ENCODE measurements at regions not wholly inside any gene's neighbourhood (a gene's known extent, or its start where the extent isn't known, plus 50 kb on each side); places are given as distances from the start of the nearest gene placed in this dataset.

DNA sequence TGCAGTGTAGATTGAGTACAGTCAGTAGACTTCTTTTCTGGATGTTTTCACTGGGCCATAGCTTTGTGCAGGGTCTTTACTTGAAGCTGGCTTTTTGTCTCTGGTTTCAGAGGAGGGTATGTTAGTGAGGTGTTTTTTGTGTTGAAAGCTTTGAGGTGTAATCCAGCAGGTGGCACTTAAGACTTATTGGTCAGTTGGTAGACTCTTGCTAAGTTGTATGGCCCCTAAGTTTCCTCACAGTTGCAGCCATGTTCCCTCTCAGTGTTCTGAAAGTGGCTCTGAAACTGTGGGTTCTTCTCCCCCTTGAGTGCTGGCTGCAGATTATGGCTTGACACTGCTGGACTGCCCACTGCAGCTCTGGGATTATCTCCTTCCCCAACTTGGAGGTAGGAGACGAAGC lies 55.7 kb upstream of the SLC44A1 start:
- no peak for DNase-seq
- no peak for TF ChIP-seq CTCF (IDR thresholded peaks at IDR 0.05; ENCODE audit: partially characterized antibody, unreplicated experiment)
- peaks cover 2% of the 10 kb centered on the region for H3K4me1 Mint-ChIP-seq (ENCODE audit: low read depth, unreplicated experiment)
- peaks cover 2% of the 10 kb centered on the region for H3K27me3 Mint-ChIP-seq (ENCODE audit: unreplicated experiment)
- peaks cover 4% of the 10 kb centered on the region for H3K9me3 Mint-ChIP-seq (ENCODE audit: unreplicated experiment)
- H3K27ac Mint-ChIP-seq (ENCODE audit: unreplicated experiment), result no peak overlapping the region
- H3K36me3 Mint-ChIP-seq (ENCODE audit: unreplicated experiment), result peaks cover 14% of the 10 kb centered on the region
- H3K4me3 Mint-ChIP-seq (ENCODE audit: unreplicated experiment), result no peak overlapping the region

DNA sequence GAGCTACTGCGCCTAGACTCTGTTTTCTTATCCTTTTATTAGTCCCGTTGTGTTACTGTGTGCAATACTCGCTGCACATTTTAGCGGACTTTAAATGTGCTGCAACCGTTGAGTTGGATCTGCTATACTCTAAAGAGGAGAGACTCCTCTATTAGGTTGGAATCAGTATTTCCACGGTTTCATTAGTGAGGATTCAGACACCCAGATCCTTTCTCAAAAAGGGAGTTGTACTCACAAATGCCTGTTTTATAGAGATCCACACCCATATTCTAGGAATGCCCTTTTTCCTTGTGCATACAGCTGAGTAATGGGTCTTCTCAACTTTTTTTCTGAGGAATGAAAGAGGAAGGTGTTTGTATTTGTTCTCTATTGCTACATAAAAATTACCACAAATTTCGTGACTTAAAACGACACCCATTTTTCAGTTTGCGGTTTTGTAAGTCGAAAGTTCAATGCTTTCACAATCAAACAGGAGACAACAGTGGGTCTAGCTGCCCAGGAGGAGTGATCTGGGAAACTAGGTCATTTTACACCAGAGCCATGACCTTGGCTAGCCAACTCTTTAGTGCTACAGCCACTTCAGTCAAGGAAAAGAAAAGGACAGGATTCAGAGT lies 52.8 kb upstream of the SLC44A1 start:
- H3K4me1 Mint-ChIP-seq (ENCODE audit: low read depth, unreplicated experiment), result peaks cover 2% of the 10 kb centered on the region
- no peaks in the 10 kb centered on the region for H3K36me3 Mint-ChIP-seq (ENCODE audit: unreplicated experiment)
- H3K9me3 Mint-ChIP-seq (ENCODE audit: unreplicated experiment), result peaks cover 4% of the 10 kb centered on the region
- H3K27me3 Mint-ChIP-seq (ENCODE audit: unreplicated experiment), result peaks cover 2% of the 10 kb centered on the region
- DNase-seq, result no peak
- H3K27ac Mint-ChIP-seq (ENCODE audit: unreplicated experiment), result no peak overlapping the region
- no peak overlapping the region for H3K4me3 Mint-ChIP-seq (ENCODE audit: unreplicated experiment)
- TF ChIP-seq CTCF (IDR thresholded peaks at IDR 0.05; ENCODE audit: partially characterized antibody, unreplicated experiment), result no peak

- DNase-seq, result no peak
- H3K9me3 Mint-ChIP-seq (ENCODE audit: unreplicated experiment), result peaks cover 4% of the 10 kb centered on the region
- no peak overlapping the region for H3K27ac Mint-ChIP-seq (ENCODE audit: unreplicated experiment)
- TF ChIP-seq CTCF (IDR thresholded peaks at IDR 0.05; ENCODE audit: partially characterized antibody, unreplicated experiment), result no peak
- H3K4me1 Mint-ChIP-seq (ENCODE audit: low read depth, unreplicated experiment), result peaks cover 2% of the 10 kb centered on the region
- H3K4me3 Mint-ChIP-seq (ENCODE audit: unreplicated experiment), result no peak overlapping the region
- peaks cover 2% of the 10 kb centered on the region for H3K27me3 Mint-ChIP-seq (ENCODE audit: unreplicated experiment)
- H3K36me3 Mint-ChIP-seq (ENCODE audit: unreplicated experiment), result no peaks in the 10 kb centered on the region
Measured at GRCh38 chr9:105193560-105193959, 50.9 kb upstream of the SLC44A1 start.

- Mint-ChIP-seq H3K27ac (ENCODE audit: unreplicated experiment) (no peak overlapping the region), H3K27me3 (ENCODE audit: unreplicated experiment) (peaks cover 2% of the 10 kb centered on the region), H3K4me3 (ENCODE audit: unreplicated experiment) (no peak overlapping the region), H3K4me1 (ENCODE audit: low read depth, unreplicated experiment) (peaks cover 2% of the 10 kb centered on the region), H3K36me3 (ENCODE audit: unreplicated experiment) (no peaks in the 10 kb centered on the region), H3K9me3 (ENCODE audit: unreplicated experiment) (peaks cover 2% of the 10 kb centered on the region)
- no peak for TF ChIP-seq CTCF (IDR thresholded peaks at IDR 0.05; ENCODE audit: partially characterized antibody, unreplicated experiment)
- DNase-seq, result no peak
Measured at GRCh38 chr9:105194234-105194633, 50.2 kb upstream of the SLC44A1 start.

All from glutamatergic neuron (in vitro differentiated cells).